IMR-90 (cell line): ENCODE measurements at regions not wholly inside any gene's neighbourhood (a gene's known extent, or its start where the extent isn't known, plus 50 kb on each side); places are given as distances from the start of the nearest gene placed in this dataset.

Experiments
- ATAC-seq: fragments of 200-7000 bp; cut with Tn5 transposase; 2 replicates; pipeline ENCODE4 v1.9.1; 2020; ENCODE audit warnings: low read depth, mild to moderate bottlenecking, moderate library complexity
- BruUV-seq: library from RNA; stranded (reverse); fragments of 400-500 nt; replicated peaks from 2 replicates; lab custom pipeline; 2021; lab: Mats Ljungman, UMichigan
- CTCF ChIA-PET: fragments of 300-600 bp; formaldehyde crosslinking; extraction: SDS; loops from one replicate; lab custom pipeline; 2021; ENCODE audit warnings: antibody characterized with exemption; lab: Yijun Ruan, JAX
- POLR2A ChIA-PET: fragments of 300-600 bp; sonication (Branson Sonifier 250); formaldehyde crosslinking; loops from one replicate; lab custom pipeline; 2022; ENCODE audit warnings: antibody characterized with exemption; ENCODE audit not compliant: unreplicated experiment; lab: Charles Lee
- DNase-seq: peaks from one replicate; pipeline ENCODE4 v3.0.0; 2013
- H2AFZ ChIP-seq: replicated peaks from 2 replicates; pipeline ENCODE3; 2013; ENCODE audit warnings: low read length, mild to moderate bottlenecking; ENCODE audit not compliant: poor library complexity
- H2AK5ac ChIP-seq: 2 replicates; pipeline ENCODE4 v1.6.1; 2013; ENCODE audit warnings: low read depth, low read length, inconsistent platforms
- H2AK9ac ChIP-seq: replicated peaks from 2 replicates; pipeline ENCODE3; 2013; ENCODE audit warnings: mild to moderate bottlenecking, low read depth, low read length, moderate library complexity; ENCODE audit not compliant: poor library complexity
- H2BK120ac ChIP-seq: 2 replicates; pipeline ENCODE4 v1.6.1; 2013; ENCODE audit warnings: low read depth, low read length, inconsistent platforms
- H2BK15ac ChIP-seq: 3 replicates; pipeline ENCODE4 v1.6.1; 2013; ENCODE audit warnings: low read depth, low read length, inconsistent platforms
- H2BK20ac ChIP-seq: 2 replicates; pipeline ENCODE4 v1.6.1; 2013; ENCODE audit warnings: low read depth, mild to moderate bottlenecking, inconsistent platforms, low read length, moderate library complexity
- H2BK5ac ChIP-seq: 2 replicates; pipeline ENCODE4 v1.6.1; 2013; ENCODE audit warnings: mild to moderate bottlenecking, low read depth, low read length, inconsistent platforms; ENCODE audit not compliant: poor library complexity, severe bottlenecking
- H3K14ac ChIP-seq: replicated peaks from 2 replicates; pipeline ENCODE4 v1.6.1; 2013; ENCODE audit warnings: low read depth, low read length, inconsistent platforms
- H3K18ac ChIP-seq: 2 replicates; pipeline ENCODE4 v1.6.1; 2013; ENCODE audit warnings: low read depth, low read length, control low read depth
- H3K23ac ChIP-seq: 2 replicates; pipeline ENCODE4 v1.6.1; 2013; ENCODE audit warnings: low read depth, low read length, inconsistent platforms
- H3K27ac ChIP-seq: 2 replicates; pipeline ENCODE4 v1.5.1; 2013; ENCODE audit warnings: mild to moderate bottlenecking, control low read depth, low read length; ENCODE audit not compliant: insufficient read depth
- H3K27me3 ChIP-seq: 2 replicates; pipeline ENCODE4 v1.6.1; 2013; ENCODE audit warnings: low read length; ENCODE audit not compliant: control insufficient read depth, insufficient read depth
- H3K36me3 ChIP-seq: 2 replicates; pipeline ENCODE4 v1.6.1; 2013; ENCODE audit warnings: low read length, mixed read lengths; ENCODE audit not compliant: control insufficient read depth, insufficient read depth
- H3K4ac ChIP-seq: 2 replicates; pipeline ENCODE4 v1.6.1; 2013; ENCODE audit warnings: low read depth, low read length, inconsistent platforms
- H3K4me1 ChIP-seq: 2 replicates; pipeline ENCODE4 v1.6.1; 2013; ENCODE audit warnings: low read length, mixed read lengths; ENCODE audit not compliant: control insufficient read depth, insufficient read depth
- H3K4me2 ChIP-seq: 2 replicates; pipeline ENCODE4 v1.6.1; 2013; ENCODE audit warnings: low read depth, mild to moderate bottlenecking, control low read depth, low read length, moderate library complexity
- H3K4me3 ChIP-seq: 2 replicates; pipeline ENCODE4 v1.5.1; 2013; ENCODE audit warnings: low read depth, mild to moderate bottlenecking, control low read depth, low read length, moderate library complexity; ENCODE audit not compliant: insufficient read depth
- H3K56ac ChIP-seq: 2 replicates; pipeline ENCODE4 v1.6.1; 2013; ENCODE audit warnings: low read length, inconsistent platforms; ENCODE audit not compliant: insufficient read depth; ENCODE audit errors: extremely low read depth
- H3K79me1 ChIP-seq, 2 experiments: 2 replicates each; pipeline ENCODE4 v1.6.1; 2013; ENCODE audit warnings: low read length in 2 of 2, inconsistent platforms in 1 of 2, low read depth in 1 of 2
- H3K9ac ChIP-seq: 2 replicates; pipeline ENCODE4 v1.6.1; 2013; ENCODE audit warnings: low read depth, low read length, control low read depth
- H3K9me1 ChIP-seq: 2 replicates; pipeline ENCODE4 v1.6.1; 2013; ENCODE audit warnings: low read length, inconsistent platforms; ENCODE audit not compliant: insufficient read depth
- H3K9me3 ChIP-seq: 2 replicates; pipeline ENCODE4 v1.6.1; 2013; ENCODE audit warnings: low read length; ENCODE audit not compliant: control insufficient read depth, insufficient read depth
- H4K20me1 ChIP-seq: 2 replicates; pipeline ENCODE4 v1.6.1; 2013; ENCODE audit warnings: low read length, inconsistent platforms; ENCODE audit not compliant: insufficient read depth
- H4K5ac ChIP-seq: 2 replicates; pipeline ENCODE4 v1.6.1; 2013; ENCODE audit warnings: mild to moderate bottlenecking, low read depth, low read length, control low read depth
- H4K8ac ChIP-seq, 2 experiments: 2 replicates each; pipeline ENCODE4 v1.6.1; 2013; ENCODE audit warnings: low read depth in 2 of 2, low read length in 2 of 2, control low read depth in 1 of 2, inconsistent platforms in 1 of 2
- H4K91ac ChIP-seq: 2 replicates; pipeline ENCODE4 v1.6.1; 2013; ENCODE audit warnings: low read depth, low read length, inconsistent platforms; ENCODE audit not compliant: insufficient read depth
- BHLHE40 ChIP-seq: fragments of 150-350 bp; IDR thresholded peaks from 2 replicates; pipeline ENCODE4 v1.6.1; 2016; ENCODE audit warnings: mild to moderate bottlenecking, low read depth, low read length
- CEBPB ChIP-seq: IDR thresholded peaks from 2 replicates; pipeline ENCODE4 v1.6.1; 2012; ENCODE audit warnings: low read depth, low read length, improper control_type of control experiment
- CHD1 ChIP-seq: IDR thresholded peaks from 2 replicates; pipeline ENCODE4 v1.6.1; 2012; ENCODE audit warnings: low read depth, low read length, improper control_type of control experiment
- ELK1 ChIP-seq: fragments of 150-350 bp; IDR thresholded peaks from 2 replicates; pipeline ENCODE4 v1.6.1; 2016; ENCODE audit warnings: low read depth, mild to moderate bottlenecking, low read length, moderate library complexity, borderline replicate concordance
- FOS ChIP-seq: fragments of 150-350 bp; IDR thresholded peaks from 2 replicates; pipeline ENCODE4 v1.6.1; 2016; ENCODE audit warnings: low read depth, low read length
- MAFK ChIP-seq: IDR thresholded peaks from 2 replicates; pipeline ENCODE4 v1.6.1; 2012; ENCODE audit warnings: low read depth, low read length, improper control_type of control experiment
- MAZ ChIP-seq: IDR thresholded peaks from 2 replicates; pipeline ENCODE4 v1.6.1; 2012; ENCODE audit warnings: low read depth, mild to moderate bottlenecking, low read length, improper control_type of control experiment, moderate library complexity, borderline replicate concordance
- MXI1 ChIP-seq: IDR thresholded peaks from 2 replicates; pipeline ENCODE4 v1.6.1; 2012; ENCODE audit warnings: low read depth, mild to moderate bottlenecking, low read length, moderate library complexity, borderline replicate concordance
- NFE2L2 ChIP-seq: fragments of 150-350 bp; IDR thresholded peaks from 2 replicates; pipeline ENCODE4 v1.6.1; 2016; ENCODE audit warnings: low read depth, mild to moderate bottlenecking, low read length
- POLR2A ChIP-seq: IDR thresholded peaks from 2 replicates; pipeline ENCODE4 v1.6.1; 2012; ENCODE audit warnings: mild to moderate bottlenecking, low read depth, low read length
- RAD21 ChIP-seq: IDR thresholded peaks from 2 replicates; pipeline ENCODE4 v1.6.1; 2012; ENCODE audit warnings: low read length, improper control_type of control experiment
- RCOR1 ChIP-seq: IDR thresholded peaks from 2 replicates; pipeline ENCODE4 v1.6.1; 2012; ENCODE audit warnings: mild to moderate bottlenecking, low read length, improper control_type of control experiment; ENCODE audit not compliant: insufficient replicate concordance
- RFX5 ChIP-seq: IDR thresholded peaks from 2 replicates; pipeline ENCODE4 v1.8.0; 2012; ENCODE audit warnings: low read depth, mild to moderate bottlenecking, low read length, moderate library complexity
- SMC3 ChIP-seq: fragments of 150-350 bp; IDR thresholded peaks from 2 replicates; pipeline ENCODE4 v1.6.1; 2016; ENCODE audit warnings: low read depth, mild to moderate bottlenecking, antibody characterized with exemption, low read length, moderate library complexity
- WGBS, 2 experiments: methylation state at CpG; one replicate each; pipeline versions ENCODE4 v1.1.5 to v1.1.7; 2013; ENCODE audit warnings: missing lambda C conversion rate in 2 of 2; ENCODE audit not compliant: insufficient read length in 1 of 2; ENCODE audit errors: extremely low coverage in 2 of 2; 5-methylcytosine and 5-hydroxymethylcytosine counted together
- dilution Hi-C: fragments of 300-500 bp; cut with HindIII; formaldehyde crosslinking; loops from one replicate; pipeline ENCODE4 v1.14.3; 2018; ENCODE audit warnings: low sequenced_read_pairs; ENCODE audit not compliant: unreplicated experiment
- in situ Hi-C: fragments of 300-500 bp; cut with MboI; formaldehyde crosslinking; loops from 3 replicates; pipeline ENCODE4 v1.14.3; 2019; ENCODE audit warnings: low sequenced_read_pairs, inconsistent platforms, mixed read lengths
- intact Hi-C: fragments of 100-400 bp; cut with micrococcal nuclease; formaldehyde crosslinking; loops from 2 replicates; pipeline ENCODE4 v1.10.0; 2022
- TF ChIP-seq, protein P1 (sequence below): conservative IDR thresholded peaks from 2 replicates; pipeline ENCODE4 v1.5.1; 2012; ENCODE audit warnings: mild to moderate bottlenecking, low read depth, low read length, improper control_type of control experiment
- TF ChIP-seq, protein P2 (sequence below): fragments of 150-350 bp; IDR thresholded peaks from 2 replicates; pipeline ENCODE4 v1.6.1; 2017; ENCODE audit warnings: mild to moderate bottlenecking, antibody characterized with exemption, low read length, low read depth

DNA sequence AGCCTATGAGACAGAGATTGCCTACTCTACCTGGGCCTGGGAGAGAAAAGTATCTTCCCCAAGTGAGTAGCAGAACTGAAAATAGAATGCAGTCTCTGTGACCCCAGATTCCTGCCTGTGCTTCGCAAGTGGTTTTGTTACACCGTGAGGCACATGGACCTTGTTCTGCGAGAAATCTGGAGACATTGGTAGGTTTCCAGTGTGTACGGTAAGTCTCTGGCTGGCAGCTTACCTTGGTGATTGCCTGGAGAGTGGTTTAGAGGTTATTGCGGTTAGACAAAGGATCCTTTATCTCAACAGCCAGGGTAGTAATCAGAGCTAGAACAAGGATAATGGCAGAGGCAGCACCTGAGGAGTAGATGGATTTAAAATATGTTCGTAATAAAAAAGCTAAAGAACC, 606.0 kb upstream of the GCFC2 start:
- Histone ChIP-seq H3K56ac (no peak overlapping the region), H3K23ac (no peak overlapping the region), H3K14ac (no peak overlapping the region), H3K4me3 (no peak overlapping the region), H2BK15ac (no peak overlapping the region), H4K20me1 (no peaks in the 10 kb centered on the region), H2AFZ (no peak overlapping the region), H3K4me1 (no peaks in the 10 kb centered on the region), H2AK9ac (no peak overlapping the region), H2BK120ac (no peak overlapping the region), H3K4me2 (no peak overlapping the region), H4K8ac (no peak overlapping the region), H4K91ac (no peak overlapping the region), H3K9me1 (no peaks in the 10 kb centered on the region), H3K36me3 (no peaks in the 10 kb centered on the region), H3K27me3 (no peaks in the 10 kb centered on the region), H3K18ac (no peak overlapping the region), H2AK5ac (no peak overlapping the region), H3K79me1 (no peaks in the 10 kb centered on the region), H4K5ac (no peak overlapping the region), H2BK20ac (no peak overlapping the region), H3K9me3 (no peaks in the 10 kb centered on the region), H3K27ac (no peak overlapping the region), H2BK5ac (no peak overlapping the region), H3K9ac (no peak overlapping the region), H3K4ac (no peak overlapping the region)
- intact Hi-C loops (no loop called here), dilution Hi-C loops (no loop called here), in situ Hi-C loops (no loop called here)
- DNase-seq (no peak), ATAC-seq (no peak)
- CTCF ChIA-PET = no interaction called here
- POLR2A ChIA-PET = no interaction called here
- WGBS, 2 experiments = 66% methylated on average over 3 of the region's 6 CpGs; no CpG with 5 or more reads in 1 of the 2 experiments
- TF ChIP-seq, protein P1, sequence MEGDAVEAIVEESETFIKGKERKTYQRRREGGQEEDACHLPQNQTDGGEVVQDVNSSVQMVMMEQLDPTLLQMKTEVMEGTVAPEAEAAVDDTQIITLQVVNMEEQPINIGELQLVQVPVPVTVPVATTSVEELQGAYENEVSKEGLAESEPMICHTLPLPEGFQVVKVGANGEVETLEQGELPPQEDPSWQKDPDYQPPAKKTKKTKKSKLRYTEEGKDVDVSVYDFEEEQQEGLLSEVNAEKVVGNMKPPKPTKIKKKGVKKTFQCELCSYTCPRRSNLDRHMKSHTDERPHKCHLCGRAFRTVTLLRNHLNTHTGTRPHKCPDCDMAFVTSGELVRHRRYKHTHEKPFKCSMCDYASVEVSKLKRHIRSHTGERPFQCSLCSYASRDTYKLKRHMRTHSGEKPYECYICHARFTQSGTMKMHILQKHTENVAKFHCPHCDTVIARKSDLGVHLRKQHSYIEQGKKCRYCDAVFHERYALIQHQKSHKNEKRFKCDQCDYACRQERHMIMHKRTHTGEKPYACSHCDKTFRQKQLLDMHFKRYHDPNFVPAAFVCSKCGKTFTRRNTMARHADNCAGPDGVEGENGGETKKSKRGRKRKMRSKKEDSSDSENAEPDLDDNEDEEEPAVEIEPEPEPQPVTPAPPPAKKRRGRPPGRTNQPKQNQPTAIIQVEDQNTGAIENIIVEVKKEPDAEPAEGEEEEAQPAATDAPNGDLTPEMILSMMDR = no peak
- TF ChIP-seq FOS = no peak
- TF ChIP-seq MAFK = no peak
- no peak for TF ChIP-seq RCOR1
- no peak for TF ChIP-seq RAD21
- TF ChIP-seq MAZ = no peak
- TF ChIP-seq NFE2L2 = no peak
- no peak for TF ChIP-seq ELK1
- no peak for TF ChIP-seq CEBPB
- no peak for TF ChIP-seq CHD1
- TF ChIP-seq MXI1 = no peak
- TF ChIP-seq RFX5 = no peak
- TF ChIP-seq BHLHE40 = no peak
- no peak for TF ChIP-seq SMC3
- TF ChIP-seq POLR2A = no peak
- TF ChIP-seq, protein P2, sequence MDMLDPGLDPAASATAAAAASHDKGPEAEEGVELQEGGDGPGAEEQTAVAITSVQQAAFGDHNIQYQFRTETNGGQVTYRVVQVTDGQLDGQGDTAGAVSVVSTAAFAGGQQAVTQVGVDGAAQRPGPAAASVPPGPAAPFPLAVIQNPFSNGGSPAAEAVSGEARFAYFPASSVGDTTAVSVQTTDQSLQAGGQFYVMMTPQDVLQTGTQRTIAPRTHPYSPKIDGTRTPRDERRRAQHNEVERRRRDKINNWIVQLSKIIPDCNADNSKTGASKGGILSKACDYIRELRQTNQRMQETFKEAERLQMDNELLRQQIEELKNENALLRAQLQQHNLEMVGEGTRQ = no peak
- BruUV-seq = no TSS peak
